ENCODE measurements at regions not wholly inside any gene's neighbourhood (a gene's known extent, or its start where the extent isn't known, plus 50 kb on each side); places are given as distances from the start of the nearest gene placed in this dataset.

- WGBS: 85% methylated on average over 5 of the region's 5 CpGs
Measured at GRCh38 chr1:216923601-216924000, 200.4 kb upstream of the ESRRG start.

More at GRCh38 chr1:216923601-216924000, 200.4 kb upstream of the ESRRG start:
- no peak overlapping the region for H3K4me3 ChIP-seq (ENCODE audit: low read depth in 1 of 3, low read length in 3 of 3)
- no peaks in the 10 kb centered on the region for H3K4me1 ChIP-seq (ENCODE audit: control insufficient read depth in 4 of 4, insufficient read depth in 4 of 4, low read length in 3 of 4)
- no peak overlapping the region for H3K9ac ChIP-seq (ENCODE audit: low read depth in 1 of 2, low read length in 2 of 2)
- TF ChIP-seq TAF1 (conservative IDR thresholded peaks at IDR 0.05): no peak
- TF ChIP-seq NR2F2 (IDR thresholded peaks at IDR 0.05): no peak
- no peak for TF ChIP-seq REST (IDR thresholded peaks at IDR 0.05)
- TF ChIP-seq, protein P1, sequence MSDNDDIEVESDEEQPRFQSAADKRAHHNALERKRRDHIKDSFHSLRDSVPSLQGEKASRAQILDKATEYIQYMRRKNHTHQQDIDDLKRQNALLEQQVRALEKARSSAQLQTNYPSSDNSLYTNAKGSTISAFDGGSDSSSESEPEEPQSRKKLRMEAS (IDR thresholded peaks at IDR 0.05): no peak
- TF ChIP-seq RAD21 (IDR thresholded peaks at IDR 0.05): no peak
- no peak for TF ChIP-seq SP1 (IDR thresholded peaks at IDR 0.05)
- no peak for TF ChIP-seq EGR1 (IDR thresholded peaks at IDR 0.05; ENCODE audit: low read depth in 2 of 2)
- TF ChIP-seq CTCF (IDR thresholded peaks at IDR 0.05; ENCODE audit: low read depth, low read length, missing input control): no peak
- no peak for TF ChIP-seq RXRA (IDR thresholded peaks at IDR 0.05)
- no peak for TF ChIP-seq ATF3 (IDR thresholded peaks at IDR 0.05)
- no peak for TF ChIP-seq FOXA2 (IDR thresholded peaks at IDR 0.05)
- TF ChIP-seq, protein P2, sequence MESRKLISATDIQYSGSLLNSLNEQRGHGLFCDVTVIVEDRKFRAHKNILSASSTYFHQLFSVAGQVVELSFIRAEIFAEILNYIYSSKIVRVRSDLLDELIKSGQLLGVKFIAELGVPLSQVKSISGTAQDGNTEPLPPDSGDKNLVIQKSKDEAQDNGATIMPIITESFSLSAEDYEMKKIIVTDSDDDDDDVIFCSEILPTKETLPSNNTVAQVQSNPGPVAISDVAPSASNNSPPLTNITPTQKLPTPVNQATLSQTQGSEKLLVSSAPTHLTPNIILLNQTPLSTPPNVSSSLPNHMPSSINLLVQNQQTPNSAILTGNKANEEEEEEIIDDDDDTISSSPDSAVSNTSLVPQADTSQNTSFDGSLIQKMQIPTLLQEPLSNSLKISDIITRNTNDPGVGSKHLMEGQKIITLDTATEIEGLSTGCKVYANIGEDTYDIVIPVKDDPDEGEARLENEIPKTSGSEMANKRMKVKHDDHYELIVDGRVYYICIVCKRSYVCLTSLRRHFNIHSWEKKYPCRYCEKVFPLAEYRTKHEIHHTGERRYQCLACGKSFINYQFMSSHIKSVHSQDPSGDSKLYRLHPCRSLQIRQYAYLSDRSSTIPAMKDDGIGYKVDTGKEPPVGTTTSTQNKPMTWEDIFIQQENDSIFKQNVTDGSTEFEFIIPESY (IDR thresholded peaks at IDR 0.05): no peak
- TF ChIP-seq FOXA1 (IDR thresholded peaks at IDR 0.05): no peak
- no peak for TF ChIP-seq HNF4A (conservative IDR thresholded peaks at IDR 0.05)
- DNase-seq (ENCODE audit: low spot score): no peak
- no peak overlapping the region for H3K27ac ChIP-seq (ENCODE audit: low read depth in 1 of 2, low read length in 2 of 2)
- no peaks in the 10 kb centered on the region for H3K36me3 ChIP-seq (ENCODE audit: control insufficient read depth in 4 of 4, insufficient read depth in 3 of 4, low read depth in 1 of 4, low read length in 3 of 4)
- H3K27me3 ChIP-seq (ENCODE audit: control insufficient read depth in 4 of 4, insufficient read depth in 4 of 4, low read length in 3 of 4): peaks cover 0 to 2% (median 0%) of the 10 kb centered on the region in 4 donors
- no peaks in the 10 kb centered on the region for H3K9me3 ChIP-seq (ENCODE audit: control insufficient read depth in 4 of 4, low read length in 3 of 4)
